ENCODE measurements at regions not wholly inside any gene's neighbourhood (a gene's known extent, or its start where the extent isn't known, plus 50 kb on each side); places are given as distances from the start of the nearest gene placed in this dataset.

- TF ChIP-seq, protein P1, sequence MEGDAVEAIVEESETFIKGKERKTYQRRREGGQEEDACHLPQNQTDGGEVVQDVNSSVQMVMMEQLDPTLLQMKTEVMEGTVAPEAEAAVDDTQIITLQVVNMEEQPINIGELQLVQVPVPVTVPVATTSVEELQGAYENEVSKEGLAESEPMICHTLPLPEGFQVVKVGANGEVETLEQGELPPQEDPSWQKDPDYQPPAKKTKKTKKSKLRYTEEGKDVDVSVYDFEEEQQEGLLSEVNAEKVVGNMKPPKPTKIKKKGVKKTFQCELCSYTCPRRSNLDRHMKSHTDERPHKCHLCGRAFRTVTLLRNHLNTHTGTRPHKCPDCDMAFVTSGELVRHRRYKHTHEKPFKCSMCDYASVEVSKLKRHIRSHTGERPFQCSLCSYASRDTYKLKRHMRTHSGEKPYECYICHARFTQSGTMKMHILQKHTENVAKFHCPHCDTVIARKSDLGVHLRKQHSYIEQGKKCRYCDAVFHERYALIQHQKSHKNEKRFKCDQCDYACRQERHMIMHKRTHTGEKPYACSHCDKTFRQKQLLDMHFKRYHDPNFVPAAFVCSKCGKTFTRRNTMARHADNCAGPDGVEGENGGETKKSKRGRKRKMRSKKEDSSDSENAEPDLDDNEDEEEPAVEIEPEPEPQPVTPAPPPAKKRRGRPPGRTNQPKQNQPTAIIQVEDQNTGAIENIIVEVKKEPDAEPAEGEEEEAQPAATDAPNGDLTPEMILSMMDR (IDR thresholded peaks at IDR 0.05; ENCODE audit: poor library complexity, severe bottlenecking): no peak
- TF ChIP-seq RAD21 (conservative IDR thresholded peaks at IDR 0.05) (no peak), EP300 (conservative IDR thresholded peaks at IDR 0.05; ENCODE audit: poor library complexity, severe bottlenecking) (no peak)
These were observed 620.8 kb downstream of the LRRIQ3 start for GRCh38 chr1:73577206-73577605.
